ENCODE measurements at regions not wholly inside any gene's neighbourhood (a gene's known extent, or its start where the extent isn't known, plus 50 kb on each side); places are given as distances from the start of the nearest gene placed in this dataset.
"Not testable (repeated sequence)": the region's sequence is repeated elsewhere in the genome, so short reads cannot be mapped to it uniquely, and the experiment has no call there.

GRCh38 chr15:23787346-23788105 is 100.4 kb upstream of the NDN start:
- Histone ChIP-seq H3K36me3 (ENCODE audit: control insufficient read depth, insufficient read depth, low read length) (no peaks in the 10 kb centered on the region), H3K4me1 (ENCODE audit: control insufficient read depth, insufficient read depth, low read length, poor library complexity, severe bottlenecking) (no peaks in the 10 kb centered on the region), H3K27ac (ENCODE audit: low read depth, low read length, severe bottlenecking) (no peak overlapping the region), H3K4me3 (ENCODE audit: extremely low read depth, insufficient read depth, low read length, poor library complexity, severe bottlenecking) (no peak overlapping the region), H3K9me3 (ENCODE audit: control insufficient read depth, low read length) (peaks cover 22% of the 10 kb centered on the region)
- WGBS, 2 experiments (ENCODE audit: insufficient coverage in 2 of 2), result 57% methylated on average over 1 of the region's 2 CpGs; no CpG with 5 or more reads in 1 of the 2 experiments

- 70 to 78% methylated on average over 4 of the region's 6 CpGs for WGBS, 2 experiments (ENCODE audit: insufficient coverage in 2 of 2)
- Histone ChIP-seq H3K27ac (ENCODE audit: low read depth, low read length, severe bottlenecking) (no peak overlapping the region), H3K4me3 (ENCODE audit: extremely low read depth, insufficient read depth, low read length, poor library complexity, severe bottlenecking) (no peak overlapping the region)
These were observed 106.1 kb upstream of the NDN start for GRCh38 chr15:23793191-23793680.

GRCh38 chr15:23797747-23798446 is 110.8 kb upstream of the NDN start:
- Histone ChIP-seq H3K27ac (ENCODE audit: low read depth, low read length, severe bottlenecking) (no peak overlapping the region), H3K4me3 (ENCODE audit: extremely low read depth, insufficient read depth, low read length, poor library complexity, severe bottlenecking) (no peak overlapping the region), H3K36me3 (ENCODE audit: control insufficient read depth, insufficient read depth, low read length) (no peaks in the 10 kb centered on the region), H3K9me3 (ENCODE audit: control insufficient read depth, low read length) (peaks cover 9% of the 10 kb centered on the region), H3K4me1 (ENCODE audit: control insufficient read depth, insufficient read depth, low read length, poor library complexity, severe bottlenecking) (no peaks in the 10 kb centered on the region)
- WGBS, 2 experiments (ENCODE audit: insufficient coverage in 2 of 2), result 68 to 75% methylated on average over 20 to 21 of the region's 22 CpGs

More at GRCh38 chr15:23793191-23793680, 106.1 kb upstream of the NDN start:
- H3K36me3 ChIP-seq (ENCODE audit: control insufficient read depth, insufficient read depth, low read length), result no peaks in the 10 kb centered on the region
- H3K4me1 ChIP-seq (ENCODE audit: control insufficient read depth, insufficient read depth, low read length, poor library complexity, severe bottlenecking), result no peaks in the 10 kb centered on the region
- H3K9me3 ChIP-seq (ENCODE audit: control insufficient read depth, low read length), result peaks cover 9% of the 10 kb centered on the region

- Histone ChIP-seq H3K27ac (ENCODE audit: low read depth, low read length, severe bottlenecking) (no peak overlapping the region), H3K36me3 (ENCODE audit: control insufficient read depth, insufficient read depth, low read length) (no peaks in the 10 kb centered on the region), H3K9me3 (ENCODE audit: control insufficient read depth, low read length) (peaks cover 8% of the 10 kb centered on the region), H3K4me1 (ENCODE audit: control insufficient read depth, insufficient read depth, low read length, poor library complexity, severe bottlenecking) (no peaks in the 10 kb centered on the region), H3K4me3 (ENCODE audit: extremely low read depth, insufficient read depth, low read length, poor library complexity, severe bottlenecking) (no peak overlapping the region)
- WGBS, 2 experiments (ENCODE audit: insufficient coverage in 2 of 2), result 57% methylated on average over 1 of the region's 2 CpGs; no CpG with 5 or more reads in 1 of the 2 experiments
These were observed 114.8 kb upstream of the NDN start for GRCh38 chr15:23801881-23802280.

- H3K4me1 ChIP-seq (ENCODE audit: control insufficient read depth, insufficient read depth, low read length, poor library complexity, severe bottlenecking); H3K9me3 ChIP-seq (ENCODE audit: control insufficient read depth, low read length): not testable (repeated sequence)
- WGBS, 2 experiments (ENCODE audit: insufficient coverage in 2 of 2), result 88% methylated on average over 21 to 32 of the region's 37 CpGs
These were observed 115.9 kb upstream of the NDN start for GRCh38 chr15:23802896-23803435.

GRCh38 chr15:23806980-23807379 is 119.9 kb upstream of the NDN start:
- peaks cover 11% of the 10 kb centered on the region for H3K9me3 ChIP-seq (ENCODE audit: control insufficient read depth, low read length)
- 86 to 100% methylated on average over 1 of the region's 3 CpGs for WGBS, 2 experiments (ENCODE audit: insufficient coverage in 2 of 2)
- no peaks in the 10 kb centered on the region for H3K36me3 ChIP-seq (ENCODE audit: control insufficient read depth, insufficient read depth, low read length)
- H3K4me1 ChIP-seq (ENCODE audit: control insufficient read depth, insufficient read depth, low read length, poor library complexity, severe bottlenecking), result no peaks in the 10 kb centered on the region
- no peak overlapping the region for H3K27ac ChIP-seq (ENCODE audit: low read depth, low read length, severe bottlenecking)
- H3K4me3 ChIP-seq (ENCODE audit: extremely low read depth, insufficient read depth, low read length, poor library complexity, severe bottlenecking), result no peak overlapping the region

More at GRCh38 chr15:23802896-23803435, 115.9 kb upstream of the NDN start:
- H3K27ac ChIP-seq (ENCODE audit: low read depth, low read length, severe bottlenecking); H3K4me3 ChIP-seq (ENCODE audit: extremely low read depth, insufficient read depth, low read length, poor library complexity, severe bottlenecking); H3K36me3 ChIP-seq (ENCODE audit: control insufficient read depth, insufficient read depth, low read length): not testable (repeated sequence)

GRCh38 chr15:23823508-23823907 is 136.4 kb upstream of the NDN start:
- no peak overlapping the region for H3K4me3 ChIP-seq (ENCODE audit: extremely low read depth, insufficient read depth, low read length, poor library complexity, severe bottlenecking)
- no peaks in the 10 kb centered on the region for H3K36me3 ChIP-seq (ENCODE audit: control insufficient read depth, insufficient read depth, low read length)
- no peak overlapping the region for H3K27ac ChIP-seq (ENCODE audit: low read depth, low read length, severe bottlenecking)
- H3K9me3 ChIP-seq (ENCODE audit: control insufficient read depth, low read length), result peaks cover 8% of the 10 kb centered on the region
- 78 to 87% methylated on average over 3 to 7 of the region's 7 CpGs for WGBS, 2 experiments (ENCODE audit: insufficient coverage in 2 of 2)
- no peaks in the 10 kb centered on the region for H3K4me1 ChIP-seq (ENCODE audit: control insufficient read depth, insufficient read depth, low read length, poor library complexity, severe bottlenecking)

GRCh38 chr15:23828786-23829185 is 141.7 kb upstream of the NDN start:
- Histone ChIP-seq H3K4me3 (ENCODE audit: extremely low read depth, insufficient read depth, low read length, poor library complexity, severe bottlenecking) (no peak overlapping the region), H3K9me3 (ENCODE audit: control insufficient read depth, low read length) (peaks cover 16% of the 10 kb centered on the region), H3K27ac (ENCODE audit: low read depth, low read length, severe bottlenecking) (no peak overlapping the region), H3K4me1 (ENCODE audit: control insufficient read depth, insufficient read depth, low read length, poor library complexity, severe bottlenecking) (no peaks in the 10 kb centered on the region), H3K36me3 (ENCODE audit: control insufficient read depth, insufficient read depth, low read length) (no peaks in the 10 kb centered on the region)
- 38 to 63% methylated on average over 1 of the region's 1 CpG for WGBS, 2 experiments (ENCODE audit: insufficient coverage in 2 of 2)

- peaks cover 17% of the 10 kb centered on the region for H3K9me3 ChIP-seq (ENCODE audit: control insufficient read depth, low read length)
- no peaks in the 10 kb centered on the region for H3K4me1 ChIP-seq (ENCODE audit: control insufficient read depth, insufficient read depth, low read length, poor library complexity, severe bottlenecking)
- no peak overlapping the region for H3K4me3 ChIP-seq (ENCODE audit: extremely low read depth, insufficient read depth, low read length, poor library complexity, severe bottlenecking)
- no CpG with 5 or more reads among the region's 2 CpGs for WGBS, 2 experiments (ENCODE audit: insufficient coverage in 2 of 2)
- no peaks in the 10 kb centered on the region for H3K36me3 ChIP-seq (ENCODE audit: control insufficient read depth, insufficient read depth, low read length)
- no peak overlapping the region for H3K27ac ChIP-seq (ENCODE audit: low read depth, low read length, severe bottlenecking)
These were observed 148.8 kb upstream of the NDN start for GRCh38 chr15:23835953-23836352.

GRCh38 chr15:23839893-23840474 is 152.9 kb upstream of the NDN start:
- Histone ChIP-seq H3K4me1 (ENCODE audit: control insufficient read depth, insufficient read depth, low read length, poor library complexity, severe bottlenecking) (no peaks in the 10 kb centered on the region), H3K27ac (ENCODE audit: low read depth, low read length, severe bottlenecking) (no peak overlapping the region), H3K9me3 (ENCODE audit: control insufficient read depth, low read length) (peaks cover 10% of the 10 kb centered on the region), H3K36me3 (ENCODE audit: control insufficient read depth, insufficient read depth, low read length) (no peaks in the 10 kb centered on the region), H3K4me3 (ENCODE audit: extremely low read depth, insufficient read depth, low read length, poor library complexity, severe bottlenecking) (no peak overlapping the region)
- WGBS, 2 experiments (ENCODE audit: insufficient coverage in 2 of 2), result 50 to 64% methylated on average over 1 to 4 of the region's 6 CpGs

Data from mesodermal cell (in vitro differentiated cells).